Loucy (cell line): ENCODE measurements at regions not wholly inside any gene's neighbourhood (a gene's known extent, or its start where the extent isn't known, plus 50 kb on each side); places are given as distances from the start of the nearest gene placed in this dataset.

ENCODE experiments used
- H2AFZ ChIP-seq: fragments of 200-600 bp; sonication (generic); 2 replicates; pipeline ENCODE4 v1.6.0; 2016; ENCODE audit warnings: antibody characterized with exemption, mild to moderate bottlenecking, low read length, moderate library complexity
- H3F3A ChIP-seq: fragments of 200-600 bp; 2 replicates; pipeline ENCODE4 v1.6.0; 2016; ENCODE audit warnings: antibody characterized with exemption, low read depth, mild to moderate bottlenecking
- H3K27me3 ChIP-seq: fragments of 200-600 bp; sonication (generic); 2 replicates; pipeline ENCODE4 v1.6.1; 2014; ENCODE audit warnings: low read length, mild to moderate bottlenecking; ENCODE audit not compliant: insufficient read depth, poor library complexity, severe bottlenecking
- H3K36me3 ChIP-seq: fragments of 200-600 bp; sonication (generic); 2 replicates; pipeline ENCODE4 v1.6.1; 2016; ENCODE audit warnings: low read length; ENCODE audit not compliant: insufficient read depth
- H3K4me1 ChIP-seq: fragments of 200-600 bp; sonication (generic); 2 replicates; pipeline ENCODE4 v1.5.1; 2014; ENCODE audit warnings: low read length, mild to moderate bottlenecking; ENCODE audit not compliant: insufficient read depth, poor library complexity, severe bottlenecking
- H3K4me2 ChIP-seq: fragments of 200-600 bp; sonication (generic); 2 replicates; pipeline ENCODE4 v1.6.0; 2014; ENCODE audit warnings: antibody characterized with exemption, low read length, low read depth, mild to moderate bottlenecking; ENCODE audit not compliant: poor library complexity, severe bottlenecking
- H3K4me3 ChIP-seq: fragments of 200-600 bp; sonication (generic); 2 replicates; pipeline ENCODE4 v1.5.1; 2014; ENCODE audit warnings: low read length, mild to moderate bottlenecking, mixed read lengths; ENCODE audit not compliant: poor library complexity, severe bottlenecking
- H3K79me2 ChIP-seq: fragments of 200-600 bp; sonication (generic); 2 replicates; pipeline ENCODE4 v1.6.1; 2014; ENCODE audit warnings: low read length; ENCODE audit not compliant: insufficient read depth
- H3K9ac ChIP-seq: fragments of 200-600 bp; sonication (generic); 2 replicates; pipeline ENCODE4 v1.6.0; 2014; ENCODE audit warnings: mild to moderate bottlenecking, low read depth, low read length, moderate library complexity; ENCODE audit not compliant: poor library complexity, severe bottlenecking
- H3K9me2 ChIP-seq: fragments of 200-600 bp; sonication (generic); replicated peaks from 2 replicates; pipeline ENCODE4 v1.6.1; 2016; ENCODE audit warnings: low read depth, low read length, mixed read lengths
- H3K9me3 ChIP-seq: fragments of 200-600 bp; sonication (generic); 2 replicates; pipeline ENCODE4 v1.6.1; 2014; ENCODE audit warnings: mild to moderate bottlenecking, antibody characterized with exemption, low read length, low read depth; ENCODE audit not compliant: insufficient read depth
- H4K20me1 ChIP-seq: fragments of 200-600 bp; sonication (generic); 2 replicates; pipeline ENCODE4 v1.6.0; 2014; ENCODE audit warnings: antibody characterized with exemption, low read length, mild to moderate bottlenecking; ENCODE audit not compliant: insufficient read depth, poor library complexity, severe bottlenecking
- CTCF ChIP-seq: fragments of 200-600 bp; sonication (generic); conservative IDR thresholded peaks from 2 replicates; pipeline ENCODE4 v1.5.1; 2014; ENCODE audit warnings: mild to moderate bottlenecking, antibody characterized with exemption, low read length
- EZH2phosphoT487 ChIP-seq: fragments of 200-600 bp; IDR thresholded peaks from 2 replicates; pipeline ENCODE4 v1.6.1; 2018; ENCODE audit warnings: antibody characterized with exemption, mild to moderate bottlenecking, moderate library complexity, borderline replicate concordance

- H3K4me1 ChIP-seq = no peaks in the 10 kb centered on the region
- no peaks in the 10 kb centered on the region for H3K27me3 ChIP-seq
- no peaks in the 10 kb centered on the region for H3K36me3 ChIP-seq
- peaks cover 15% of the 10 kb centered on the region; the same call in 1 of the 2 replicates for H3K9me3 ChIP-seq
- H2AFZ ChIP-seq = no peak overlapping the region
- H3K4me3 ChIP-seq = no peak overlapping the region
- H3K4me2 ChIP-seq = no peak overlapping the region
- H4K20me1 ChIP-seq = no peaks in the 10 kb centered on the region
- H3F3A ChIP-seq = no peaks in the 10 kb centered on the region
- H3K9ac ChIP-seq = no peak overlapping the region
- no peaks in the 10 kb centered on the region for H3K9me2 ChIP-seq
- TF ChIP-seq CTCF = no peak
- TF ChIP-seq EZH2phosphoT487 = no peak
- no peaks in the 10 kb centered on the region for H3K79me2 ChIP-seq
These were observed 117.6 kb upstream of the USP29 start for GRCh38 chr19:57002195-57002601.

- Histone ChIP-seq H2AFZ (no peak overlapping the region), H3K9me3 (peaks cover 15% of the 10 kb centered on the region; the same call in 1 of the 2 replicates), H3K4me2 (no peak overlapping the region), H3K27me3 (no peaks in the 10 kb centered on the region), H3F3A (no peaks in the 10 kb centered on the region), H4K20me1 (no peaks in the 10 kb centered on the region), H3K79me2 (no peaks in the 10 kb centered on the region), H3K36me3 (no peaks in the 10 kb centered on the region), H3K9ac (no peak overlapping the region), H3K4me1 (no peaks in the 10 kb centered on the region), H3K9me2 (no peaks in the 10 kb centered on the region), H3K4me3 (no peak overlapping the region)
- no peak for TF ChIP-seq CTCF
- no peak for TF ChIP-seq EZH2phosphoT487
These were observed 117.1 kb upstream of the USP29 start for GRCh38 chr19:57002710-57003109.

GRCh38 chr19:57004418-57004817 lies 115.4 kb upstream of the USP29 start:
- H3K4me2 ChIP-seq = no peak overlapping the region
- no peak overlapping the region for H3K4me3 ChIP-seq
- H3K79me2 ChIP-seq = no peaks in the 10 kb centered on the region
- no peak overlapping the region for H2AFZ ChIP-seq
- no peaks in the 10 kb centered on the region for H3K9me2 ChIP-seq
- peaks cover 12% of the 10 kb centered on the region; the same call in 1 of the 2 replicates for H3K9me3 ChIP-seq
- H3K27me3 ChIP-seq = no peaks in the 10 kb centered on the region
- H3K4me1 ChIP-seq = no peaks in the 10 kb centered on the region
- no peaks in the 10 kb centered on the region for H4K20me1 ChIP-seq
- no peaks in the 10 kb centered on the region for H3K36me3 ChIP-seq
- no peaks in the 10 kb centered on the region for H3F3A ChIP-seq
- TF ChIP-seq EZH2phosphoT487 = no peak
- no peak for TF ChIP-seq CTCF
- no peak overlapping the region for H3K9ac ChIP-seq
